GM19351 (cell line): ENCODE measurements at regions not wholly inside any gene's neighbourhood (a gene's known extent, or its start where the extent isn't known, plus 50 kb on each side); places are given as distances from the start of the nearest gene placed in this dataset.
"Not testable (repeated sequence)": the region's sequence is repeated elsewhere in the genome, so short reads cannot be mapped to it uniquely, and the experiment has no call there.

ENCODE experiments used
- ATAC-seq: cut with Tn5 transposase; IDR thresholded peaks from one replicate; pipeline ENCODE4 v1.9.1; 2021; ENCODE audit warnings: mild to moderate bottlenecking, moderate library complexity; ENCODE audit not compliant: unreplicated experiment

GRCh38 chr2:176423819-176424218 lies 154.6 kb downstream of the MTX2 start:
- ATAC-seq: no peak

- no peak for ATAC-seq
These were observed 155.5 kb downstream of the MTX2 start for GRCh38 chr2:176424746-176425145.

GRCh38 chr2:176427549-176427948 lies 158.3 kb downstream of the MTX2 start:
- no peak for ATAC-seq

GRCh38 chr2:176428944-176429469 lies 159.8 kb downstream of the MTX2 start:
- not testable (repeated sequence) for ATAC-seq

GRCh38 chr2:176432434-176432833 lies 163.2 kb downstream of the MTX2 start:
- ATAC-seq: no peak

- no peak for ATAC-seq
These were observed 166.5 kb downstream of the MTX2 start for GRCh38 chr2:176435729-176436128.

- no peak for ATAC-seq
These were observed 174.7 kb downstream of the MTX2 start for GRCh38 chr2:176443946-176444345.

- no peak for ATAC-seq
These were observed 176.7 kb downstream of the MTX2 start for GRCh38 chr2:176445956-176446355.

GRCh38 chr2:176446718-176447414 lies 177.6 kb downstream of the MTX2 start:
- no peak for ATAC-seq

- ATAC-seq: no peak
These were observed 178.4 kb downstream of the MTX2 start for GRCh38 chr2:176447616-176448015.

- no peak for ATAC-seq
These were observed 180.6 kb downstream of the MTX2 start for GRCh38 chr2:176449852-176450251.

- no peak for ATAC-seq
These were observed 184.5 kb downstream of the MTX2 start for GRCh38 chr2:176453784-176454183.

GRCh38 chr2:176454893-176455815 lies 185.9 kb downstream of the MTX2 start:
- peak; percentile 80 for ATAC-seq

- ATAC-seq: no peak
These were observed 186.6 kb downstream of the MTX2 start for GRCh38 chr2:176455816-176456291.

GRCh38 chr2:176457481-176457880 lies 188.2 kb downstream of the MTX2 start:
- no peak for ATAC-seq

GRCh38 chr2:176461098-176461808 lies 192.0 kb downstream of the MTX2 start:
- ATAC-seq: no peak

GRCh38 chr2:176461809-176462670 lies 192.8 kb downstream of the MTX2 start:
- no peak for ATAC-seq

- ATAC-seq: no peak
These were observed 194.3 kb downstream of the MTX2 start for GRCh38 chr2:176463546-176463945.

- no peak for ATAC-seq
These were observed 195.8 kb downstream of the MTX2 start for GRCh38 chr2:176464886-176465564.
